H1 (cell line): ENCODE measurements at regions not wholly inside any gene's neighbourhood (a gene's known extent, or its start where the extent isn't known, plus 50 kb on each side); places are given as distances from the start of the nearest gene placed in this dataset.

ENCODE experiments used
- CTCF ChIA-PET: fragments of 300-600 bp; sonication (Branson Sonifier 250); formaldehyde crosslinking; loops from one replicate; lab custom pipeline; 2021; ENCODE audit not compliant: partially characterized antibody; lab: Charles Lee
- POLR2A ChIA-PET: fragments of 300-600 bp; sonication (Branson Sonifier 250); formaldehyde crosslinking; loops from one replicate; lab custom pipeline; 2021; ENCODE audit warnings: inconsistent platforms; ENCODE audit not compliant: partially characterized antibody; lab: Charles Lee
- DNase-seq, 2 experiments: peaks; one replicate each; pipeline versions ENCODE4 v3.0.0 to v3.0.0-alpha.2; 2010 to 2022; ENCODE audit warnings: low spot score in 2 of 2, low read depth in 1 of 2, mixed read lengths in 1 of 2
- FAIRE-seq: peaks from 2 replicates; lab custom pipeline; 2011; peaks lifted over from hg19 to GRCh38; lab: Jason Lieb, UNC
- H2AFZ ChIP-seq: 2 replicates; pipeline ENCODE4 v1.8.1; 2012; ENCODE audit warnings: low read length, inconsistent platforms
- H2AK5ac ChIP-seq: 2 replicates; pipeline ENCODE4 v1.6.1; 2013; ENCODE audit warnings: low read depth, low read length
- H2BK120ac ChIP-seq: replicated peaks from 2 replicates; pipeline ENCODE3; 2013; ENCODE audit warnings: low read depth, low read length, inconsistent platforms
- H2BK12ac ChIP-seq: 2 replicates; pipeline ENCODE4 v1.6.1; 2013; ENCODE audit warnings: low read depth, low read length
- H2BK15ac ChIP-seq: 2 replicates; pipeline ENCODE4 v1.6.1; 2013; ENCODE audit warnings: low read length
- H2BK20ac ChIP-seq: 2 replicates; pipeline ENCODE4 v1.6.1; 2013; ENCODE audit warnings: low read length
- H2BK5ac ChIP-seq: 2 replicates; pipeline ENCODE4 v1.6.1; 2013; ENCODE audit warnings: low read depth, low read length
- H3K14ac ChIP-seq: 2 replicates; pipeline ENCODE4 v1.6.1; 2013; ENCODE audit warnings: inconsistent platforms; ENCODE audit not compliant: insufficient read length
- H3K18ac ChIP-seq: 2 replicates; pipeline ENCODE4 v1.6.1; 2013; ENCODE audit warnings: low read length; ENCODE audit errors: extremely low read depth
- H3K23ac ChIP-seq: 2 replicates; pipeline ENCODE4 v1.6.1; 2013; ENCODE audit warnings: inconsistent platforms; ENCODE audit not compliant: insufficient read length
- H3K23me2 ChIP-seq: 2 replicates; pipeline ENCODE4 v1.6.1; 2013; ENCODE audit warnings: low read depth, low read length
- H3K27ac ChIP-seq: 2 replicates; pipeline ENCODE4 v1.6.1; 2011; ENCODE audit warnings: low read depth, low read length, inconsistent platforms
- H3K27me3 ChIP-seq, 4 experiments: replicated peaks in 1 of 4; 1 replicate in 1 of 4; 2 replicates in 3 of 4; pipeline versions ENCODE4 v1.6.1 to v1.8.1; 2011 to 2013; ENCODE audit warnings: low read length in 3 of 4, mild to moderate bottlenecking in 3 of 4, inconsistent platforms in 2 of 4, mixed read lengths in 2 of 4, moderate library complexity in 1 of 4; ENCODE audit not compliant: control insufficient read depth in 3 of 4, insufficient read depth in 3 of 4; ENCODE audit errors: extremely low read depth in 1 of 4
- H3K36me3 ChIP-seq, 4 experiments: 2 replicates each; pipeline versions ENCODE4 v1.6.1 to v1.8.1; 2011 to 2013; ENCODE audit warnings: mild to moderate bottlenecking in 4 of 4, low read length in 3 of 4, moderate library complexity in 2 of 4, control low read depth in 1 of 4, inconsistent platforms in 1 of 4; ENCODE audit not compliant: insufficient read depth in 4 of 4, control insufficient read depth in 2 of 4
- H3K4ac ChIP-seq: replicated peaks from 2 replicates; pipeline ENCODE3; 2013; ENCODE audit warnings: low read length, low read depth, mixed read lengths, inconsistent platforms; ENCODE audit not compliant: insufficient read length
- H3K4me1 ChIP-seq, 4 experiments: replicated peaks in 1 of 4; 1 replicate in 1 of 4; 2 replicates in 3 of 4; pipeline versions ENCODE4 v1.6.1 to v1.8.1; 2011 to 2013; ENCODE audit warnings: low read length in 3 of 4, inconsistent platforms in 2 of 4, mixed read lengths in 1 of 4; ENCODE audit not compliant: insufficient read depth in 4 of 4, control insufficient read depth in 3 of 4
- H3K4me2 ChIP-seq, 2 experiments: 2 replicates each; pipeline versions ENCODE4 v1.6.1 to v1.8.1; 2011 to 2013; ENCODE audit warnings: low read depth in 2 of 2, low read length in 2 of 2, control low read depth in 1 of 2, inconsistent platforms in 1 of 2, mild to moderate bottlenecking in 1 of 2; ENCODE audit not compliant: insufficient read depth in 1 of 2
- H3K4me3 ChIP-seq, 4 experiments: fragments of 200-600, 300-600 bp in 1 of 4; sonication (generic), shearing (Covaris generic), sonication (Bioruptor Twin) in 1 of 4; 2 replicates each; pipeline versions ENCODE4 v1.5.1 to v1.8.1; 2011 to 2016; ENCODE audit warnings: low read length in 4 of 4, low read depth in 3 of 4, control low read depth in 2 of 4, inconsistent platforms in 2 of 4, mild to moderate bottlenecking in 2 of 4, mixed read lengths in 1 of 4, moderate library complexity in 1 of 4; ENCODE audit not compliant: insufficient read depth in 2 of 4; ENCODE audit errors: extremely low read depth in 1 of 4
- H3K56ac ChIP-seq: replicated peaks from 2 replicates; pipeline ENCODE3; 2013; ENCODE audit warnings: low read depth, mild to moderate bottlenecking, mixed read lengths, low read length, inconsistent platforms; ENCODE audit not compliant: insufficient read length
- H3K79me1 ChIP-seq: 2 replicates; pipeline ENCODE4 v1.6.1; 2013; ENCODE audit warnings: low read depth, low read length, control low read depth
- H3K79me2 ChIP-seq, 2 experiments: 2 replicates each; pipeline versions ENCODE4 v1.6.1 to v1.8.1; 2012 to 2013; ENCODE audit warnings: low read length in 2 of 2, mild to moderate bottlenecking in 2 of 2, inconsistent platforms in 1 of 2; ENCODE audit not compliant: insufficient read depth in 2 of 2, control insufficient read depth in 1 of 2
- H3K9ac ChIP-seq, 4 experiments: replicated peaks in 1 of 4; 1 replicate in 1 of 4; 2 replicates in 3 of 4; pipeline versions ENCODE4 v1.6.1 to v1.8.1; 2011 to 2013; ENCODE audit warnings: low read depth in 3 of 4, low read length in 3 of 4, control low read depth in 2 of 4, mild to moderate bottlenecking in 2 of 4, moderate library complexity in 2 of 4, inconsistent platforms in 1 of 4; ENCODE audit errors: extremely low read depth in 1 of 4
- H3K9me3 ChIP-seq, 2 experiments: 2 replicates each; pipeline versions ENCODE4 v1.6.1 to v1.8.1; 2012 to 2013; ENCODE audit warnings: mild to moderate bottlenecking in 2 of 2, moderate library complexity in 2 of 2, control low read depth in 1 of 2, inconsistent platforms in 1 of 2, low read depth in 1 of 2, low read length in 1 of 2, mixed read lengths in 1 of 2; ENCODE audit not compliant: insufficient read depth in 2 of 2
- H4K20me1 ChIP-seq, 2 experiments: replicated peaks in 1 of 2; 2 replicates each; pipeline versions ENCODE3 to v1.8.1; 2011 to 2013; ENCODE audit warnings: inconsistent platforms in 2 of 2, low read length in 2 of 2, mild to moderate bottlenecking in 1 of 2; ENCODE audit not compliant: insufficient read depth in 2 of 2, control insufficient read depth in 1 of 2
- H4K5ac ChIP-seq: 2 replicates; pipeline ENCODE4 v1.6.1; 2013; ENCODE audit warnings: low read length, low read depth, mixed read lengths, inconsistent platforms; ENCODE audit not compliant: insufficient read length
- H4K8ac ChIP-seq: 2 replicates; pipeline ENCODE4 v1.8.0; 2013; ENCODE audit warnings: mild to moderate bottlenecking, moderate library complexity, low read length, inconsistent platforms; ENCODE audit not compliant: insufficient read depth; ENCODE audit errors: extremely low read depth
- H4K91ac ChIP-seq: replicated peaks from 2 replicates; pipeline ENCODE3; 2013; ENCODE audit warnings: low read length, mixed read lengths, inconsistent platforms; ENCODE audit not compliant: insufficient read length
- ATF2 ChIP-seq: IDR thresholded peaks from 2 replicates; pipeline ENCODE4 v1.6.1; 2012; ENCODE audit warnings: low read length, inconsistent platforms
- BRCA1 ChIP-seq: IDR thresholded peaks from 2 replicates; pipeline ENCODE4 v1.6.1; 2012; ENCODE audit warnings: low read depth, low read length, improper control_type of control experiment
- CBX8 ChIP-seq: fragments of 300-800, 300-1000 bp; sonication (generic); IDR thresholded peaks from 2 replicates; pipeline ENCODE4 v1.7.1; 2016; ENCODE audit warnings: low read depth, low read length, borderline replicate concordance
- CHD1 ChIP-seq: IDR thresholded peaks from 2 replicates; pipeline ENCODE4 v1.6.1; 2012; ENCODE audit warnings: low read depth, low read length, improper control_type of control experiment
- POU5F1 ChIP-seq: IDR thresholded peaks from 2 replicates; pipeline ENCODE4 v1.6.1; 2011; ENCODE audit warnings: low read depth, mild to moderate bottlenecking, low read length, moderate library complexity
- RAD21 ChIP-seq, 2 experiments: IDR thresholded peaks in 1 of 2; conservative IDR thresholded peaks in 1 of 2; 2 replicates each; pipeline ENCODE4 v1.6.1; 2011; ENCODE audit warnings: low read depth in 2 of 2, low read length in 2 of 2, improper control_type of control experiment in 1 of 2, inconsistent platforms in 1 of 2, mild to moderate bottlenecking in 1 of 2, moderate library complexity in 1 of 2
- RBBP5 ChIP-seq: IDR thresholded peaks from 2 replicates; pipeline ENCODE4 v1.7.1; 2012; ENCODE audit warnings: low read depth, mild to moderate bottlenecking, inconsistent platforms, low read length, moderate library complexity, borderline replicate concordance
- USF2 ChIP-seq: IDR thresholded peaks from 2 replicates; pipeline ENCODE4 v1.6.1; 2011; ENCODE audit warnings: low read length, improper control_type of control experiment
- WGBS, 2 experiments: shearing (Covaris generic) in 1 of 2; methylation state at CpG; one replicate each; pipeline versions ENCODE4 v1.1.6 to v1.1.7; 2013 to 2015; ENCODE audit warnings: low lambda C conversion rate in 2 of 2, mixed read lengths in 2 of 2, inconsistent platforms in 1 of 2, low coverage in 1 of 2, missing lambda C conversion rate in 1 of 2; ENCODE audit not compliant: insufficient replicate concordance in 2 of 2, insufficient coverage in 1 of 2, insufficient read length in 1 of 2; ENCODE audit errors: extremely low coverage in 1 of 2, missing lambda C conversion rate in 1 of 2; 5-methylcytosine and 5-hydroxymethylcytosine counted together

- Histone ChIP-seq H4K91ac (no peak overlapping the region), H3K9me3 (peaks cover 0 to 6% of the 10 kb centered on the region in 2 experiments; a peak in 3 of 4 replicates), H3K79me2 (no peaks in the 10 kb centered on the region), H2BK120ac (no peak overlapping the region), H3K36me3 (no peaks in the 10 kb centered on the region), H2AFZ (no peak overlapping the region), H3K4me1 (peaks cover 0 to 16% (median 4%) of the 10 kb centered on the region in 4 experiments), H3K18ac (no peak overlapping the region), H2AK5ac (no peak overlapping the region), H2BK5ac (no peak overlapping the region), H4K5ac (no peak overlapping the region), H3K27me3 (peaks cover 24 to 51% (median 37%) of the 10 kb centered on the region in 4 experiments), H3K27ac (no peak overlapping the region), H3K56ac (no peak overlapping the region), H4K20me1 (peaks cover 0 to 1% of the 10 kb centered on the region in 2 experiments), H3K4ac (no peak overlapping the region), H2BK12ac (no peak overlapping the region), H2BK15ac (no peak overlapping the region), H3K4me2 (peak overlapping the region; percentile 80 to 95), H3K9ac (no peak overlapping the region), H2BK20ac (no peak overlapping the region), H3K79me1 (no peaks in the 10 kb centered on the region), H3K23ac (no peak overlapping the region), H3K23me2 (peaks cover 9% of the 10 kb centered on the region; the same call in 1 of the 2 replicates), H3K4me3 (peak overlapping the region; percentile 19 to 64 (median 34)), H3K14ac (no peak overlapping the region), H4K8ac (no peak overlapping the region; the same call in 1 of the 2 replicates)
- FAIRE-seq: no peak
- peak in 1 of 2 experiments; percentile 70 for DNase-seq
- CTCF ChIA-PET: interaction anchor here (1.0 to 1.7 kb wide), 4 partner anchors 10 to 624 kb away, joined by 3 to 4 read pairs (median 4); no protein-coding TSS in a partner anchor
- WGBS, 2 experiments: 4% methylated on average over 18 of the region's 69 CpGs; no CpG with 5 or more reads in 1 of the 2 experiments
- POLR2A ChIA-PET: interaction anchor here (1.3 kb wide), 1 partner anchor 12 kb away, joined by 4 read pairs; no protein-coding TSS in a partner anchor
- TF ChIP-seq CHD1 (no peak), BRCA1 (no peak), RAD21 (IDR thresholded peaks at IDR 0.05 in 1 of 2, conservative IDR thresholded peaks at IDR 0.05 in 1 of 2; ENCODE audit: low read depth in 2 of 2, low read length in 2 of 2) (peak in 1 of 2 experiments; percentile 16; a peak in 2 of 4 replicates), POU5F1 (no peak), CBX8 (no peak), RBBP5 (no peak), USF2 (no peak), ATF2 (no peak)
Observed at GRCh38 chr22:49670456-49671330, 157.0 kb downstream of the BRD1 start.
